ENCODE measurements at regions not wholly inside any gene's neighbourhood (a gene's known extent, or its start where the extent isn't known, plus 50 kb on each side); places are given as distances from the start of the nearest gene placed in this dataset.

DNA sequence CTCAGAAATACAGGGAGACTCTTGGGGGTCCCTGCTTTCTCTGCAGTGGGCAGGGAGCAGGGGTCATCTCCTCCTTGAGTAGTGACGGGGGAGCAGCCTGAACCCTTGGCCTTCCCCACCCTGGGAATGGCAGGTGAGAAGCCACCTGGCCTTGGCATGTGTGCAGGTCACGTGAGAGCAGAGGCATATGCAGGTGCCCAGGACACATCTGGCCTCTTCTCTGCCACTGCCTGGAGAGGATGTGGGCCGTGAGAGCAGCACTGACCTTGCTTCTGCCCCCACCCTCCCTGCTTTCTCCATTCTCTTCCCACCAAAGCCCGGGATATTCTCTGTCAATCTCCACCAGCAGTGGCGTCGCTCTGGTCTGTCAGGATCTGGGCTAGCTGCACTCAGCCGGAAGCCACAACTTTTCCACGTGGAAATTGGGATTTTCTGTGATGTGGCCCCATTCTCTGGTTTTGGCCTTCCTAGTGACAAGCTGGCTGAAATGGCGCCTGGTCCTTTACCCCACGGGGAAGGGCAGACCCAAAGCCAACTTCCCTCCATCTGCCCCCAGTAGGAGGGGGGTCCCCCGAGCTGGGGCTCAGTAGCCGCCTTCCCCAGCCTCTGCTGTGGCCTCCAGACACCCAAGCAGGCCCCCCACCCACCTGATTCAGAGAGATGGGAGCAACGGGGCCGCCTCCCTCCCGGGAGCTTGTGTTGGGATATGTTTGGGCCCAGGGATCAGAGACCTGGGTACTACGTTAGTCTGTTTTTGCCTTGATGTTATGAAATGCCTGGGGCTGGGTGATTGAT lies 70.4 kb upstream of the FCN1 start:
- DNase-seq, result no peak

- no peak for DNase-seq
Measured at GRCh38 chr9:134988706-134989105, 71.0 kb upstream of the FCN1 start.

- DNase-seq, result no peak
Measured at GRCh38 chr9:134989206-134990065, 71.7 kb upstream of the FCN1 start.

- DNase-seq, result no peak
Measured at GRCh38 chr9:134991808-134992754, 74.4 kb upstream of the FCN1 start.

DNA sequence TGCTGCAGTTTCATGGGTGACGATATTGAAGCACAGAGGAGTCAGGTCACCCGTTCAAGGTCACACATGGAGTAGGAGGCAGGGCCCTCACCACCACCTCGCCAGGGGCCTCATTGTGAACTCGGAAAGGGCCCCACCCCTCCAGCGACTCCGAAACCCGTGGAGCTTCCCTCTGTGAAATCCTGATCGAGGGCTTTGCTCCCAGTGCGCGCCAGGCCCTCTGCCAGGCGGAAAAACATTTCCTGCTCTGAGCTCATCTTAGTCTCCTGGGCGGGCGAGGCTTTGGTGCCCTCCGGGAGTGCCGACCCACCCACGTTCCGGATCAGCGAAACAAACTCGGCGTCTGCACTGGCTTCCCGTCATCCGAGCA lies 75.0 kb upstream of the FCN1 start:
- no peak for DNase-seq

DNA sequence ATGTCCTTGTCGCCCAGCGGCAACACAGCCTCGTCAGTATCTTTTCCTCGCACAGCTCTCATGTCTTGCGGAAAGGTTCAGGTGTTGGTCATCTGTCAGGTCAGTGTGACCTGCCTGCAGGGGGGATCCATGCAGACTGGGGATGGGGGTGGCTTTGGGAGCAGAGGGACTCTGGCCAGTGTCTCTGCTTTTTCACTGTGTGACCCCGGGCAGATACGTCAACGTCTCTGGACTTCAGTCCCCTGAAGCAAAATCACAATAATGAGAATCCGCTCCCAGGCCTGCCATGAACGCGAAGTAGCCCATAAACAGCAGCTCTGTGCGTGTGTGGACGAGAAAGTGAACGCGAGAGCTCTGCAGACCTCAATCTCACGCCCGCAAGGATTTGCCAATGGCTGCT lies 75.7 kb upstream of the FCN1 start:
- DNase-seq, result no peak

DNA sequence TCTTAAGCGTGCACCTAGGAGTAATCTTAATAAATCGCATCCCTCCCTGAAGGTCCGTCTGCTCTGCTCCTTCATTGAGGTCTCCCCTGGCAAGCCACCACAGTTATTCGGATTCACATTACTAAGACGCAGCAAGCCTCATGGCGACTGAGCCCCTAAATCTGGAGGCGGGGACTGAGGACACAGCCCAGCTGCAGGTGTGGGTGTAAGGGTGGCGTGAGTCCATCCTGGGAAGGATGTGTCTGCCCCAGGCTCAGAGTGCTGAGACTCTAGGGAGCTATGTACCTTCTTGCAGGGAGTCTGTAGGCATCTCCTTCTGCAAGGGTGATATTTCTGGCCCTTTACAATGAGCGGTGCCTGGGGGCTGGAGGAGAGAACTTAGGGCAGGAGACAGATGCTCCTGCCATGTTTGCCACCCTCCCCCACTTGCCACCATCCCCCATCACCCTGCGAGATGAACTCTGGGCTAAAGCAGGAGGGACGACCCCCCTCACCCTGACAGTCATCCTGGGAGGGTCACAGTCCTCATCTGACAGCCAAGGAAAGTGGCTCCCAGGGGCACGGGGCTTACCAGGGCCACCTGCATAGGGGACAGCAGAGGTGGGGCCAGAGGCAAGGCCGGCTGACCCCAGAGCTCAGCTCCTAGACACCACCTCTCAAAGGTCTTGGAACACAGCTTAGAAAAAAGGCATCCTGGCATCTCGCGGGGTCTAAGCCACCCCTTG lies 76.4 kb upstream of the FCN1 start:
- DNase-seq, result no peak

- no peak for DNase-seq
Measured at GRCh38 chr9:134994926-134995791, 77.4 kb upstream of the FCN1 start.

GRCh38 chr9:134995792-134996120 lies 78.0 kb upstream of the FCN1 start:
- DNase-seq, result no peak

DNA sequence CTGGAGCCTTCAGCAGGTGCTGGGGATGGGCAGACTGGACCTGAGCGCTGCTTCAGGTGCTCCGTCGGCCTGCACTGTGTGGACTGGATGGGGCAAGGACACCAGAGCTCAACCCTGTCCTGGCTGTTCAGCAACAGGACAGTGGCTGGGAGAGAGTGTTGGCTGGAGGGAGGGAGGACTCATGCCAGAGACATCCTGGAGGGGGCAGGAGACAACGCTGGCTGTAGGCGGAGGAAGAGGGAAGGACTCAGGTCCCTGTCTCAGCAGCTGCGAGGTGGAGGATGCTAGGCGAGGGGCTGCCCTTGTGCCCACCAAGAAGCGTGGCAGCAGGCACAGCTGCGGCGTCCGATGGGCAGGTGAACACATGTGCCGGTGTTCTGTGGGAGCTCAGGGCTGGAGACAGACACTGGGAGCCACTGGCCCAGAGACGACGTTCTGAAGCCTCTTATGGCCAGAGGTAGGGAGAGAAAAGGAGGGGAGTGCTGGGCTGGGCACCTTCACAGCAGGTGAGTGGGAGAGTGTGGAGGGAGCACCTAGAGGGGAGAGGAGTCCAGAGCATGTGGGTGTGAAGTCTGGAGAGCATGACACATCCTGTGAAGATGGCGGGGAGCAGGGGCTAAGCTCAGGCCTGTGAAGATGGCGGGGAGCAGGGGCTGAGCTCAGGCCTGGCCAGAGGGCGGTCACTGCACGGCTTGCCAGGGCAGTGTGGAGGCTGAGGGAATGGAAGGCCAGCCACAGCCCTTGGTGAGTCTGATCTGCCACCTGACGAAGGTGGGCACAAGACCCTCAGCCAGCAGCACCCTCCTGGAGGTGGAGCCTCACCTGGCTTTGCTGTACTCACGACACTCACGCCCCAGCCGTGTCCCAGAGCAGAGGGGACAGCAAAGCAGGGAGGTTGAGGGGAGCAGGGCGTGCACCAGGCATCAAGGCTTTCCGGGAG lies 79.1 kb upstream of the FCN1 start:
- no peak for DNase-seq

- DNase-seq, result no peak
Measured at GRCh38 chr9:135000647-135001245, 83.0 kb upstream of the FCN1 start.

- DNase-seq, result no peak
Measured at GRCh38 chr9:135001526-135001925, 83.8 kb upstream of the FCN1 start.

DNA sequence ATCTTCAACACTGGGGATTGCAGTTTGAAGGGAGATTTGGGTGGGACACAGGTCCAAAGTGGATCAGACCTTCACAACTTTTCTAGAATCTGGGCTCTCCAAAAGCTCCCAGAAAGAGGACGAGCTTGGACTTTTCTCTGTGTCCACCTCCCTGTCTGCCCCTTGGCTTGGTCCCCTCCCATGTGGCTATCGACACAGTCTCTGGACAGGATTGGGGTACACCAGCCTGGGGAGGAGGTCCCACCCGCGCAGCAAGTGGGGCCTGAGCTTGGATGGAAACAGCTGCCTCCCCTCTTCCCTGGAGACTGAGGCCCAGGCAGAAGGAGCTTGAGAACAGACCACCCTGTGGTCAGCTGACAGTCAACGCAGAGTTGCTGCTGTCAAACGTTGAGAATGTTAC lies 84.6 kb upstream of the FCN1 start:
- DNase-seq, result no peak

GRCh38 chr9:135002802-135003201 lies 84.7 kb upstream of the OLFM1 start:
- no peak for DNase-seq

DNA sequence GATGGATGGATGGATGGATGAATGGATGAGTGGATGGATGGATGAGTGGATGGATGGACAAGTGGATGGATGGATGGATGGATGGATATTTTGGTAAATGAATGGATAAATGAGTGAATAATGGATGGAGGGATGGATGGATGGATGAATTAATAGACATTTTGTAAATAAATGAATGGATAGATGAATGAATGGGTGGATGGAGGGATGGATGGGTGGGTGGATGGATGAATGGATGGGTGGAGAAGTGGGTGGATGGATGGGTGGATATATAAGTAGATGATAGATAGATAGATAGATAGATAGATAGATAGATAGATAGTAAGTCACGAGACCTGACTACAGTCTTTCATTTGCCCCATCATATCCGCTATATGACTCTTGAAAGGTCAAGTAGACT lies 82.7 kb upstream of the OLFM1 start:
- DNase-seq, result no peak

DNA sequence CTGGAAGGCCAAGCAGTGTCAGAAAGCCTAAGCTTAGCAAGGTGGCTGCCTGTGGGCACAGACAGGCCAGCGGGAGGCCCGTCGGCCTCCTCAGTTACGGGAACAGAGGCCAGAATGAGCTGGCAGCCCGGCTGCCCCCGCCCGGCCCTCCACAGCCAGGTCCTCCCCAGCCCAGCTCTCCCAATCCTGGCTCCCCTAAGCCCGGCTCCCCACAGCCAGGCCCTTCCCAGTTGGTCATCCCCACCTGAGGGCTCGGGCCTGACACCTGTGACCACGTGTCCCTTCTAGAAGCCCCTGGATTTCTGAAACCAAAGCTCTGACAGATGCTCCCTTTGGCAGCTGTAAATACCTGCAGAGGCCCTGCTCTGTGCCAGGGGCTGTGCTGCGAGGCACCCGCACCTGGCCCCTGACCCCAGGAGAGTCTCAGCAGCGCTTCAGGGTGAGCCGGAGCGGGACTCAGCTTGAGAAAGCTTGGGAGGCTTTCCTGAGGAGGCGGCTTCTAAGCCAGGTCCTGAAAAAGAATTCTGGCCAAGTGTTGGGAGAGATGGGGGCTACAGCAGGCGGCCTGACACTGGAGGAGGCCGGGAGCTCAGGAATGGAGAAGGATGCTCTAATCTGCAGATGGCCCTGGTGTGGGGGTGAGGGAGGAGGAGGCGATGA lies 80.4 kb upstream of the OLFM1 start:
- no peak for DNase-seq

GRCh38 chr9:135007601-135008000 lies 79.9 kb upstream of the OLFM1 start:
- no peak for DNase-seq

DNA sequence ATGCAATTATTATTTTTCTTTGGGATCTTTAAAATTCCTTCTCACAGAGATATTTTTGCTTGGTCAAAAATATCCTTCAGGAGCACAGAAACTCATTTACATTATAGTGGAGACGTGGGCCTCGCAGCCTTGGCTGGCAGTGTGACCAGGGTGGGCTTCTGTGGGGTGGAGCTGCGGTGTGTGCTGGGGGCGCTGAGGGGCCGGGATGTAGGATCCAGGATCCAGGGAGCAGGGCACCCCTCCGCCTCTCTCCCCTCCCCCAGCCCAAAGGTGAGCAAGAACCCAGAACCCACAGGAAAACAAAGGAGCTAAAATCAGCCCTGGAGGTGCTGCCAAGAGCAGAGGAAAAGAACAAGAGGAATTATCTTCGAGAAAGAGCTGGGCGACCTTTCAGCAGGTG lies 79.1 kb upstream of the OLFM1 start:
- DNase-seq, result no peak

GRCh38 chr9:135009051-135009560 lies 78.4 kb upstream of the OLFM1 start:
- DNase-seq, result no peak

Data from inflammatory macrophage treated with lipopolysaccharide for 4 hours (primary cell).